Skin of body (tissue), 1 donor: ENCODE measurements at regions not wholly inside any gene's neighbourhood (a gene's known extent, or its start where the extent isn't known, plus 50 kb on each side); places are given as distances from the start of the nearest gene placed in this dataset.

Experiments
- DNase-seq: peaks from one replicate; lab custom pipeline; 2025; lab: John Stamatoyannopoulos, UW

GRCh38 chr2:67037655-67038054 lies 359.5 kb upstream of the ETAA1 start:
- DNase-seq = no peak

- DNase-seq = no peak
These were observed 358.9 kb upstream of the ETAA1 start for GRCh38 chr2:67038195-67038594.

- no peak for DNase-seq
These were observed 358.1 kb upstream of the ETAA1 start for GRCh38 chr2:67039058-67039457.

GRCh38 chr2:67039517-67040103 lies 357.5 kb upstream of the ETAA1 start:
- DNase-seq = no peak

GRCh38 chr2:67041051-67041450 lies 356.1 kb upstream of the ETAA1 start:
- DNase-seq = no peak

- DNase-seq = no peak
These were observed 353.2 kb upstream of the ETAA1 start for GRCh38 chr2:67043781-67044478.

- no peak for DNase-seq
These were observed 350.5 kb upstream of the ETAA1 start for GRCh38 chr2:67046591-67046990.

GRCh38 chr2:67048314-67048713 lies 348.8 kb upstream of the ETAA1 start:
- DNase-seq = no peak

- DNase-seq = no peak
These were observed 346.5 kb upstream of the ETAA1 start for GRCh38 chr2:67050622-67051021.

- no peak for DNase-seq
These were observed 342.4 kb upstream of the ETAA1 start for GRCh38 chr2:67054728-67055127.

- DNase-seq = no peak
These were observed 341.5 kb upstream of the ETAA1 start for GRCh38 chr2:67055387-67056304.

GRCh38 chr2:67057123-67057522 lies 340.0 kb upstream of the ETAA1 start:
- DNase-seq = no peak

GRCh38 chr2:67057901-67058703 lies 339.0 kb upstream of the ETAA1 start:
- DNase-seq = no peak

GRCh38 chr2:67065046-67065445 lies 332.1 kb upstream of the ETAA1 start:
- DNase-seq = no peak

- DNase-seq = no peak
These were observed 330.4 kb upstream of the ETAA1 start for GRCh38 chr2:67066782-67067181.

- DNase-seq = no peak
These were observed 329.5 kb upstream of the ETAA1 start for GRCh38 chr2:67067656-67068055.

- DNase-seq = no peak
These were observed 326.3 kb upstream of the ETAA1 start for GRCh38 chr2:67070826-67071225.

- DNase-seq = no peak
These were observed 322.1 kb upstream of the ETAA1 start for GRCh38 chr2:67075056-67075455.

- DNase-seq = no peak
These were observed 321.4 kb upstream of the ETAA1 start for GRCh38 chr2:67075530-67076238.

- no peak for DNase-seq
These were observed 320.9 kb upstream of the ETAA1 start for GRCh38 chr2:67076239-67076624.

- DNase-seq = no peak
These were observed 317.4 kb upstream of the ETAA1 start for GRCh38 chr2:67079729-67080128.
